Kidney glomerular epithelial cell (primary cell): ENCODE measurements at regions not wholly inside any gene's neighbourhood (a gene's known extent, or its start where the extent isn't known, plus 50 kb on each side); places are given as distances from the start of the nearest gene placed in this dataset.
A peak's percentile ranks its signal among the peaks of the same experiment; 100 is the strongest.
"Not testable (repeated sequence)": the region's sequence is repeated elsewhere in the genome, so short reads cannot be mapped to it uniquely, and the experiment has no call there.

Source experiments
- DNase-seq: peaks from one replicate; lab custom pipeline; 2025; lab: John Stamatoyannopoulos, UW

GRCh38 chr6:135655055-135655454 lies 157.5 kb upstream of the AHI1 start:
- no peak for DNase-seq

GRCh38 chr6:135657207-135657606 lies 159.7 kb upstream of the AHI1 start:
- DNase-seq, result no peak

- no peak for DNase-seq
Measured at GRCh38 chr6:135658481-135658880, 160.9 kb upstream of the AHI1 start.

GRCh38 chr6:135658916-135659315 lies 161.4 kb upstream of the AHI1 start:
- no peak for DNase-seq

- no peak for DNase-seq
Measured at GRCh38 chr6:135664527-135664926, 167.0 kb upstream of the AHI1 start.

DNA sequence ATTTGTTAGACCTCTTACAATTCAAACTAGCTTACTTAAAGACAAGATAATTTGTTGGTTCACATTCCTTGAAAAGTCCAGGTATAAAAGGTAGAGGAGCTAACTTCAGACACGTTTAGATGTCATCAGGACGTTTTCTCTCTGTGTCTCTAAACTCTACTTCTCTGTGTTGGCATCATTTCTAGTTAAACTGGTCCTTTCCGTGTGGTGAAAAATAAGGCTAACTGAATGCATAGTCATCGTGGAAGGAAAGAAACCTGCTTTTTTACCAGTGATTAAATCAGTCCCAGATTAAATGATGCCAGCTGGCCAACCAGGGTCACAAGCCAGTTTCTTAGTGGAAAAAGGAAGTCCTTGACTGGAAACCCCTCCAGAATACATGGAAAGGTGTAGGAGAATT lies 168.4 kb upstream of the AHI1 start:
- DNase-seq, result no peak

GRCh38 chr6:135667691-135668455 lies 170.3 kb upstream of the AHI1 start:
- no peak for DNase-seq

DNA sequence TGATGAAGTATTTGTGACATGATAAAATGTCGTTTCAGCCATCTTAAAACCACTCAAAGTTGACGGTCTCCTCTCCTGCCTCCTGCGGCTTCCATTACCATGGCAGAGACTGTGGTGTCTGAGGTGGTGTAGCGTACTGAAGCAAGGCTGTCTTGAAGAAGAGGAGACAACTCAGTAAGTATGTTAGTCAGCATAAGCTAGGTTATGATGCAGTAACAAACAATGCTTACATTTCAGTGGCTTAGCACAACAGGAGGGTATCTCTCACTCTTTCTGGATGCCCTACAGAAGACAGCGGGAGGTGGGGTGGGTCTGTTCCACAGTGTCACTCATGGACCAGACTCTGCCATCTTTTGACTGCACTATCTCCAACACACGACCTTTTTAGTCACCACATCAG lies 174.7 kb upstream of the AHI1 start:
- DNase-seq, result no peak

DNA sequence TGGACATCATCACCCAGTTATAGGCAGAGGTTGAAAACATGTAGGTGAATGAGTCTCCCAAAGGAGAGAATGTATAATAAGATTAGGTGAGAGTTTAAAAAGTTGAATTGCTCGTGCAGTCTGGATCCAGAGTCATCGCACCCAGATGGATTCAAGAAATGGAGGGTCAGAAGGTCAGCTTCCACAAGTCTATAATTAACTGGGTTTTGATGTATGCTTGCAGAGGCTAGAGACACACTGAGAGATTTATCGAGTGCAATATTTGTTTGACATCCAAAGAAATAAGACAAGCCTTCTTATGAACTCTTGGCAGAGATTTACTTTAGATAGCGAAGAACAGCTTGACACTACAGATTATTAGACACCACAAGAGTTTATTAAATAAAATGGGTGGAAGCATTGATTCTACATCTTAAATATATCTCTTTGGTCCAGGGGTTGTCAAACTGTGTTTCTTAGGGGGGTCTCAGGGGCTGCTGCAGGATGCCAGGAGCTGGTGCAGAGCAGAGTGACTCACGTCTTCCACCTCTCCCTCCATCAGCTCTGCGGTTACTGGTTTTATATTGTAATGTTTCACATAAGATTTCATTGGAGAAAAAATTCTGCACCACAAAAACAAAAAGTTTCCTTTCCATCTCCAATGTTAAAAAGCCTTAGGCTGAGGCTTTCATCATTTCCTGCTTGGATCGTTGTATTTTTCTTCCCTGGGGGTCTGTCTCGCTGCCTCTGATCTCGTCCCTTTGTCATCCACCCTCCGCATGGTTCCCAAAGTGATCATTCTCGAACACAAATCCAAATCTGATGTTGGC lies 176.2 kb upstream of the AHI1 start:
- DNase-seq, result no peak

- DNase-seq, result no peak
Measured at GRCh38 chr6:135675026-135675425, 176.5 kb upstream of the PDE7B start.

DNA sequence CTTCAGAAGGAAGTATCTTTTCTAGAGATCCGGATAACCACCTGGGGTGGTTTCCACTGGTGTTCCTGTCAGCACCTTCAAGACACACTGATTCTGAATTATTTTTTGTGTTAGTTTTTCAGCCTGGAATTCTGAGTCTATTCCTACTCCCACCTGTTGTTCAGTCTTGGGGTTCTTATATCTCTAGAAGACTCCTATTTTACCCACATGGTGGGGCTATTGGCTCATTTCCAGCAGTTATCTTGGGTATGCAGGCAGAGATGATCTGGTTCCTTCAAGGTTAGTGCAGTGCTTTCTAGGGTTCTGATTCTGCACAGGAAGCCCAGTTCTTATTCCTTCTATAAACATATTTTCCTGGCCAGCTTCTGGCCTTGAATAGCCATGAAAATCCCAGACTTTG lies 175.6 kb upstream of the PDE7B start:
- peak; percentile 47 for DNase-seq

DNA sequence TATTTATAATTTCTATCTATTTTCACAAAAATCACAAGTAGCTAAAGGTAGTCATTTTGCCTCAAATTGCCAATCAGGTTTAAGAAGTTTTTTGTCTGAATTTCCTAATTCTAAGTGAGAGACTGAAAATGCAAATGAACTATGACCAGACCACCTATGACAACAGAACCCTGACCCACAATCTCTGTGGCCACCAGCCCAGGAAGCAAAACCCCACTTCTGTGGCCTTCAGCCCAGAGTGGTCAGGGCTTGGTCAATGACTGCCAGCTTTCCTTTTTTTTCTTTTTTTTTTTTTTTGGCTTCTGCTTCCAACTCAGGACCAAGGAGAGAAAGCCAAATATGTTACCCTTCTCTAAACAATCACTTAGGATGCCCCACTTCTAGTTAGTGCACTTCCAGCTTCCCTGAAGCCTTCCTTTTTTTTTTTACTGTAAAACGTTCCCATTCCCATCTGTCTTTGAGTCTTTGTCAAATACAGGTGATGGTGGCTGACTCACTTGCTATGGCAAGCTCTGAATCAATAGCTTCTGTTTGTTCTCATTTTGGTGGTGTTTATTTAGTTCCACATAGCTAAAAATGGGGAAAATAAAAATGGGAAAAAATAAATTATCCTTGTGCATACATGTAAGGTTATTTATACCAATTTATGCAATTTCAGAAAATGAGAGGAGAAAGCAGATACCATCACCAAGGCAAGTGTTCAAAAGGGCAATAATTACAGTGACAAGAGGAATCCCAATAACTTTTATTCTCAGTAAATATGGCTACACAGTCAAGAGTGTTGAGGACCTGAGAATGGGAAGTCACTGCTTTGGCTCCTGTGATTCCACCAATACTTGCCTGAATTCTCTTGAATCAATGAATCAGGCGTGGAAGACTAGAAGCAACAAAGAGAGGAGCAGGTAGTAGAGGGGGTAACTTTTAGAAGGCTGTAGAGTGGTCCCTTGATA lies 170.3 kb upstream of the PDE7B start:
- no peak for DNase-seq

DNA sequence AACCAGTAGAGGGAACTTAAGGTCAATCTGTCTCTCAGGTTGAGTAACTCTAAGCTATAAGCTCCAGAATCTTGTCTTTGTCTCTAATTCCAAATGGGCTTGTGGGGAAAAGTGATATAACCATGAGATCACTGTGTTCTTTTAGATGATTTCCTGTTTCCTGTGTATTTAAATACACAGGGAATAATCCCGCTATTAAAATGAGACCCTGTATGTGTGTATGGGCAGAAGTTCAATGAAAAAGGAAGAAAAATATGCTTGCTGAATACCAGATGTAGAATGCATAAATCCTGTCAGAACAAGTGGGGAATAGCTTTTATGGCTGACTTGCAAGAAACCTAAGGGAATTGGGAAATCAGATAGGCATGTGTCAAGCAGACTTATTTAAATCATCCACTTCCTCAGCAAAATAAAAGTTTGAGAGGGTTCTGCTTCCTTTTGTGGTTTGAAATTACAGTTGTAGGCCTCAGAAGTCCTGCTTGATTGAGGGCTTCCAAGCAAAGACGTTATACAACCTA lies 164.7 kb upstream of the PDE7B start:
- no peak for DNase-seq

DNA sequence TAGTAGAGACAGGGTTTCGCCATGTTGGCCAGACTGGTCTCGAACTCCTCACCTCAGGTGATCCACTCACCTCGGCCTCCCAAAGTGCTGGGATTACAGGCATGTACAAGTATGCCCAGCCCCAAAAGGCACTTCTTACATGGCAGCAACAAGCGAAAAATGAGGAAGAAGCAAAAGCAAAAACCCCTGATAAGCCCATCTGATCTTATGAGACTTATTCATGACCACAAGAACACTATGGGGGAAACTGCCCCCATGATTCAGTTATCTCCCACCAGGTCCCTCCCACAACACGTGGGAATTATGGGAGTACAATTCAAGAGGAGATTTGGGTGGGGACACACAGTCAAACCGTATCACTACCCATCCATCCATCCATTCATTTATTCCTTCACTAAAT lies 163.0 kb upstream of the PDE7B start:
- not testable (repeated sequence) for DNase-seq

- no peak for DNase-seq
Measured at GRCh38 chr6:135692426-135692825, 159.1 kb upstream of the PDE7B start.

DNA sequence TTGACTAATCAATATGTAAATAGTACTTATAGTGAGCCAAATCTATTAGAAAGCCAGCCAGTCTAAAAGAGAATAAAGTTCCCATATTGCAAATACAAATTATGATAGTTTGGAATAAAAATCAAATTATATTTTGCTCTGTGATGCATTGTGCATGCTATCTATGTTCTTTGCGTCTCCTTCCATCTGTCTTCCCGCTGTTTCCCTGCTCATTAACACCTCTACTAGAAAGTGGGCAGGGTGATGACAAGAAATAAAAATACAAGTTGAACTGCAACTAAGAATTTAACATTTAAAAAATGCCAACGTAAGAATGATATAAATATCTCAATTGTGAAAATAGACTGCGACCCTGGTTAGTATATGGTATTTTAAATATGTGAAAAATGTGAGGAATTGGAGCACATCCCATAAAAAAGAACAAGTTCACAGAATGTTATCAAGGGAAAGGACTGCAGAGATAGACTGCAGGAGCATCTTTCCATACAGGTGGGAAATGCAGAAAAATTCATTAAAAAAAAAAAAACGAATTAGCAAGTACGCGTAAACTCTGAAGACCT lies 157.6 kb upstream of the PDE7B start:
- DNase-seq, result no peak

- DNase-seq, result no peak
Measured at GRCh38 chr6:135699705-135700104, 151.8 kb upstream of the PDE7B start.

- DNase-seq, result no peak
Measured at GRCh38 chr6:135701426-135701825, 150.1 kb upstream of the PDE7B start.

- no peak for DNase-seq
Measured at GRCh38 chr6:135703007-135703406, 148.5 kb upstream of the PDE7B start.

GRCh38 chr6:135703621-135704020 lies 147.9 kb upstream of the PDE7B start:
- DNase-seq, result no peak

DNA sequence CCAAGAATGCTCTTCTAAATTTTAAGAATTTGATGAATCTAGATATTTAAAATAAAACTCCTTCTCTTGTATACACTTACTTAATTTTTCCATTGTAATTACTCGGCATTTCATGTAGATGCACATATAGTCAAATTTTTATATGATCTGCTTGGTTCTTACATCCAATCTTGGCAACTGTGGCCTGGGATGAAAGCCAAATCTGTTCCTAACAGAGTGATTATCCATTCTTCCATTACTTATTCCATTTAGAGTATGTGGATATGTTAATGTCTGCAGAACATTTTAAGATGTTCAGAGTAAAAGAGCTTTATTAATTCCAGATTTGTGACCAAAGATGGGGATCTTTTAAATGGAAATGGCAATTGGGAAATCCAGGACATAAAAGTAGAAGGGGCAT lies 144.1 kb upstream of the PDE7B start:
- DNase-seq, result no peak

DNA sequence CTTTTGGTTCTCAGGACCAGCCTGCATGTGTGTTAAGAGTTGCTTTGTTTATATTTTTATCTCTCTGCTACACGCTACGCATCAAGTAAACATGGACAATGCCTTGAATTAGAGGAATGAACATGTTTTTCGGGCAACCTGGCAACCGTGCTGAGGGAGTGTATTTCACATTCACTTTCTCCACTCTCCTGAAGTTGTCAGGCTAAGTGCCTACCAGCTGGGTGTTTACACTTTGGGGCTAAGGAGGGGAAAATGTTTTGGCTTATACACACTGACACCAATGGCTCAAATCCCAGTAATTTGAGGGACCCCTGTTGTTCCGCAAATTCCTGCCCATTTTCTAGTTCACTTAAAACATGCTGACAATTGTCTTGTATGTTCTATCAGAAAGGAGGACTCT lies 141.5 kb upstream of the PDE7B start:
- no peak for DNase-seq
